ENCODE measurements at regions not wholly inside any gene's neighbourhood (a gene's known extent, or its start where the extent isn't known, plus 50 kb on each side); places are given as distances from the start of the nearest gene placed in this dataset.

- Mint-ChIP-seq H3K27me3 (ENCODE audit: unreplicated experiment) (no peaks in the 10 kb centered on the region), H3K4me3 (ENCODE audit: unreplicated experiment) (no peak overlapping the region), H3K4me1 (ENCODE audit: unreplicated experiment) (peaks cover 42% of the 10 kb centered on the region), H3K36me3 (ENCODE audit: unreplicated experiment) (no peaks in the 10 kb centered on the region), H3K9me3 (ENCODE audit: unreplicated experiment) (no peaks in the 10 kb centered on the region), H3K27ac (ENCODE audit: unreplicated experiment) (peak overlapping the region; percentile 92)
- no peak for DNase-seq (ENCODE audit: extremely low spot score, unreplicated experiment)
- TF ChIP-seq CTCF (IDR thresholded peaks at IDR 0.05) = no peak
Observed at GRCh38 chr11:10641912-10642697, 51.5 kb downstream of the IRAG1 start.

GRCh38 chr11:10641177-10641911, 52.2 kb downstream of the IRAG1 start:
- Mint-ChIP-seq H3K27me3 (ENCODE audit: unreplicated experiment) (no peaks in the 10 kb centered on the region), H3K4me3 (ENCODE audit: unreplicated experiment) (no peak overlapping the region), H3K9me3 (ENCODE audit: unreplicated experiment) (no peaks in the 10 kb centered on the region), H3K36me3 (ENCODE audit: unreplicated experiment) (no peaks in the 10 kb centered on the region), H3K4me1 (ENCODE audit: unreplicated experiment) (peaks cover 41% of the 10 kb centered on the region), H3K27ac (ENCODE audit: unreplicated experiment) (peak overlapping the region; percentile 92)
- TF ChIP-seq CTCF (IDR thresholded peaks at IDR 0.05) = no peak
- DNase-seq (ENCODE audit: extremely low spot score, unreplicated experiment) = no peak

DNA sequence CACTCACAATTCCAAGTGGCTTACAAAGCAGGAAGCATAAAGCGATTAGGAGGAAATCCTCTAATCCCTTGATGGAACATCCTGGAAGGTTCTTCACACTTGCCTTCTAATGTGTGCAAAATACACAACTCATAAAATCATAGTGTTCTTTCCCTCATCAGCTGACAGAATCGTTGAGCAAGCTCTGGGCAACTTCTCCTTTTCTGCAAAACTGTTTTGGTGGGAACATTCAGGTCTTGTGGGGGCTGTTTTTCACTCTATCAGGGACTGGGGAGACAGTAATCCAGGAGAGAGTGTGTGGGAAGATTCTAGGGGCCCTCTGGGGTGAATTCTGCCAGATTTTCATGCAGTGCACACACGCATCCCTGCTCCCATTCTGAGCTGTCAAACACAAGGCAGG, 53.2 kb downstream of the IRAG1 start:
- Mint-ChIP-seq H3K4me3 (ENCODE audit: unreplicated experiment) (no peak overlapping the region), H3K27ac (ENCODE audit: unreplicated experiment) (no peak overlapping the region), H3K9me3 (ENCODE audit: unreplicated experiment) (no peaks in the 10 kb centered on the region), H3K4me1 (ENCODE audit: unreplicated experiment) (peaks cover 36% of the 10 kb centered on the region), H3K36me3 (ENCODE audit: unreplicated experiment) (peaks cover 4% of the 10 kb centered on the region), H3K27me3 (ENCODE audit: unreplicated experiment) (no peaks in the 10 kb centered on the region)
- no peak for TF ChIP-seq CTCF (IDR thresholded peaks at IDR 0.05)
- no peak for DNase-seq (ENCODE audit: extremely low spot score, unreplicated experiment)

DNA sequence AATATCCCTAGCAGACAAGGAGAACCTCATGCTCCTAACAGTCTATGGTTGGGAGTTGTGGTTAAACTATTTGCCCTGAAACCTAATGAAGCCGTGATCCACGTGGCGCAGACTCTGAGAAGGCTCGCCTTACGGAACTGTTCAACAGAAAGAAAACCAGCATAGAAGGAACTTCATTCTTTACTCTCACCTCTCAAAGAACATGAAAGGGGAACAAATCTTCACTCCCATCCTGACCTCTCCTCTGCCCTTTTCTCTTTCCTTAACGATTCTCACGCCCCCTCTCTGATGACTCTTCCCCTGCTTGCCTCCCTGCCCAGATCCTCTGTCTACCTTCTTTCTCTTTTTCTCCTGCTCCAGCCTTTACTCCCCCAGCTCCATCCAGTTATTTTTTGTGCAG, 54.2 kb downstream of the IRAG1 start:
- H3K4me1 Mint-ChIP-seq (ENCODE audit: unreplicated experiment) = peaks cover 36% of the 10 kb centered on the region
- H3K4me3 Mint-ChIP-seq (ENCODE audit: unreplicated experiment) = no peak overlapping the region
- no peak overlapping the region for H3K27ac Mint-ChIP-seq (ENCODE audit: unreplicated experiment)
- DNase-seq (ENCODE audit: extremely low spot score, unreplicated experiment) = no peak
- no peaks in the 10 kb centered on the region for H3K9me3 Mint-ChIP-seq (ENCODE audit: unreplicated experiment)
- TF ChIP-seq CTCF (IDR thresholded peaks at IDR 0.05) = no peak
- H3K36me3 Mint-ChIP-seq (ENCODE audit: unreplicated experiment) = peaks cover 8% of the 10 kb centered on the region
- H3K27me3 Mint-ChIP-seq (ENCODE audit: unreplicated experiment) = no peaks in the 10 kb centered on the region

- H3K27ac Mint-ChIP-seq (ENCODE audit: unreplicated experiment) = peak overlapping the region; percentile 64
- no peak for DNase-seq (ENCODE audit: extremely low spot score, unreplicated experiment)
Observed at GRCh38 chr11:10638316-10638925, 55.1 kb downstream of the IRAG1 start.

More at GRCh38 chr11:10638316-10638925, 55.1 kb downstream of the IRAG1 start:
- no peak for TF ChIP-seq CTCF (IDR thresholded peaks at IDR 0.05)
- H3K36me3 Mint-ChIP-seq (ENCODE audit: unreplicated experiment) = peaks cover 10% of the 10 kb centered on the region
- no peaks in the 10 kb centered on the region for H3K9me3 Mint-ChIP-seq (ENCODE audit: unreplicated experiment)
- H3K27me3 Mint-ChIP-seq (ENCODE audit: unreplicated experiment) = no peaks in the 10 kb centered on the region
- no peak overlapping the region for H3K4me3 Mint-ChIP-seq (ENCODE audit: unreplicated experiment)
- H3K4me1 Mint-ChIP-seq (ENCODE audit: unreplicated experiment) = peaks cover 32% of the 10 kb centered on the region
